ENCODE measurements at regions not wholly inside any gene's neighbourhood (a gene's known extent, or its start where the extent isn't known, plus 50 kb on each side); places are given as distances from the start of the nearest gene placed in this dataset.
"Not testable (repeated sequence)": the region's sequence is repeated elsewhere in the genome, so short reads cannot be mapped to it uniquely, and the experiment has no call there.

DNA sequence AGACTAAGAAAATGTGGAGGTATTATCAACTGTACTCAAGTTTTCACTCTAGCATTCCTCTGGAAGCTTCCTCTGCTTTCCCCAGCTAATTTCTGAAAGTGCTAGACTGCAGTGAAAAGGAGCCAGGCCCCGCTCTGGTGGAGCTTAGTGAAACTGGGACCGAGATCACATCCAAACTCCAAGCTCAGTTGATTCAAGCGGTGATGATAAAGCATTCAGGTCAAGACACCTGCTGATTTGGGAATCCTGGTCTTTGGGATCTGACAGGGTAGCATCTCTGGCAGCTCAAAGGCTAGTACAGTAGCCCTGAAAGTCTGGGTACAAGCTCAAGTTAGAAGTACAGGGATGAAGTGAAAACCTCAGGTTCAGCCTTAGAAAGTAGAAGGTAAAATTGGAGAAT, 120.2 kb upstream of the CRIM1 start:
- no peak for DNase-seq (ENCODE audit: low read depth)

DNA sequence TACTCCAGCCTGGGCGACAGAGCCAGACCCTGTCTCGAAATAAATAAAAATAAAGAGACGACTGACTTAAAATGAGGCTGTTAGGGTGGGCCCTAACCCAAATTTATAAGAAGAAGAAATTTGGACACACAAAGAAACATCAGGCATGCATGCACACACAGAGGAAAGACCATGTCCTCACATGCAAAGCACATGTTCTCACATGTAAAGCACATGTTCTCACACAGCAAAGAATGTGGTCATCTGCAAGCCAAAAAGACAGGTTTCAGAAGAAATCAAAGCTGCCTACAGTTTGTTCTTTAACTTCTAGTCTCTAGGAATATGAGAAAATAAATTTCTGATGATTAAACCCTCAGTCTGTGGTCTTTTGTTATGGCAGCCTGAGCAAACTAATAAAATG, 132.3 kb upstream of the CRIM1 start:
- DNase-seq (ENCODE audit: low read depth) = no peak

DNA sequence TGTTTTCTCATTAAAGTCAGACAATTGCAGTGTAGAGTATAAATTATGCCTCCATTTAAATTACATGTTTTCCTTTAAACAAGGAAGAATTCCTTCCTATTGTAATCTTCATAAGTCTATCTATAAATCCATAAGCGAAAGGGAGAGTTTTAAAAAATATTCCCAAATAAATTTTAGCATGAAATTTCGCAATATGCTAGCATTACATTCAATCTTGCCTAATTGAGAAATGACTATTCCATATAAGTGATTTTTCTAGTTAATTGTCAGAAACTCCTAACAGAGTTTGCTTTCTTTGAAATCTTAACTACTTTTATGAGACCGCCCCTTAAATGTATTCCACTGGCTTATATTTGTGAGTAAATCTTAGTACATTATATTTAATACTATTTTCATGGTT, 133.1 kb upstream of the CRIM1 start:
- no peak for DNase-seq (ENCODE audit: low read depth)

DNA sequence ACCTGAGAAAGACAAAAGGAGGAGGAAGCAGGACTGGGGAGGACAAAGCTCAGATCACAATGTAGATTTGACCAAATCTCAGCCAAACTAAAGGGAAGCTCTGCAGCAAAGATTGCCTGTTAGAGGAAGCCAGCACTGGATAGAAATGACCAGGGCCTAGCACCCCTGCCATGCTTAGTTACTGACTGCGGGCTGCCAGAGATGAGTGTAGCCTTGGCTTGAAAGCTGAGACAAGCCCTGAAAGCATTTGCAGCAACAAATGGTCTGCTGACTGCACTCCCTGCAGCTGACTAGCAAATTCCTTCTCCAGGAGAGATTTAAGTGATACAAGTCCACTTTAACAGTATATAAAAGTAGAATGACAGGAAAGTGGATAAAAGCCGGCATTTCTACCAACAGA, 140.9 kb upstream of the CRIM1 start:
- DNase-seq (ENCODE audit: low read depth) = no peak

DNA sequence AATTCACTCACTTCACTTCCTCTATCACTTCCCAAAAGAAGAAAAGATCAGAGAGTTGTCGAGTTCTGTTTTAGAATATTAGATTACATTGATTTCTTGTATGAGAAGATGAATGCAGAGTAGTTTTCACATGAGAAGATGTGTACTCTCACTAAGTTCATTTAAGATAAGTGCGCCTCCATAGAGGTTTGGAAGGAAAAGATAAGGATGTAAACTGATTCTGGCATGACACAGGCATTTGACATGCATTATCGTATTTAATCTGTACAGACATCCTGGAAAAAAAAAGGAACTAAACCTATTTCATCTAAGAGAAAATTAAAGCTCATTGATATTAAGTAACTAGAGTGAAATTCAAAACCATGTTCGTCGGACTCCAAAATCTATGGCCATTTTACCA, 152.2 kb upstream of the CRIM1 start:
- DNase-seq (ENCODE audit: low read depth) = no peak

DNA sequence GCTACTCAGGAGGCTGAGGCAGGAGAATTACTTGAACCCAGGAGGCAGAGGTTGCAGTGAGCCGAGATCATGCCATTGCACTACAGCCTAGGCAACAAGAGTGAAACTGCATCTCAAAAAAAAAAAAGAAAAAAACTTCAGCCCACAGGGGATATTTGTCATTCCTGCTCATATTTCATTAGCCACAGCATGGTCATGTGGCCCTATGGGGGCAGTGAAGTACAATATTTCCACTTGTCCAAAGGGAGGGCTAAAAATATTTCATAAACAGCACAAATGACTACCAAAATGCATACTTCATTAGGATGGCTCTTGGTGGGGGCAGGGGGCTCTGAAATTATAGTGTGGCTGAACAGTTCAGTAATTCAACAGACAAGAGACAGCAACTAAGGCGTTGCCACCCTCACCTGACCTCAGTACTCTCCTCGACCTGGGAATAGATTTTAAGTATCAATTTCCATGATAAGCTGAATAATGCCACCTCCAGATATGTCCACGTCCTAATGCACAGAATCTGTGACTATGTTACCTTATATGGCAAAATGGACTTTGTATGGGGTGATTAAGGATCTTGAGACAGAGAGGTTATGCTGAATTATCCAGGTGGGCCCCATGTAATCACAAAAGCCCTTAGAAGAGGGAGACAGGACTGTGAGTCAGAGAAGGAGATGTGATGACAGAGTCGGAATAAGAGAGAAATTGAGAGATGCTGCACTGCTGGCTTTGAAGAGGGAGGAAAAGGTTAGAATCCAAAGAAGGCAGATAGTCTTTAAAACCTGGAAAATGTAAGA, 158.2 kb upstream of the CRIM1 start:
- no peak for DNase-seq (ENCODE audit: low read depth)

DNA sequence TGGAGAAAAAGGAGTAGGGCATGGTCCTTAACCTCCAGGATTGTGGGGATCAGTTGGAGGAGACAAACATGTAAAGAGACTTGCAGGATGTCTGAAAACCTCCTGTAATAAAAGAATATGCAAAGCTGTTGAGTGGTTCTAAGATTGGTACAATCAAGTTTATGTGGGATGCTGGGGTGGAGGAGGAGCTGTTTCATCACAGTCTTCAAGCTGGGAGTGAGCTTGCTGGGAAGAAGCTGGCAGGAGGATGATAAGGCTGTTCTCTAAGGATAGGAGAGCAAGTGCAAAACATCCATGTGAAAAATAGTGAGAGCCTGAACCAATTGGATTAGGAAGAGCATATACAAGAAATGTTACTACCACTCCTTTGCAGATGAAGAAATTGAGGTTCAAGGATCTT, 161.9 kb upstream of the CRIM1 start:
- no peak for DNase-seq (ENCODE audit: low read depth)

DNA sequence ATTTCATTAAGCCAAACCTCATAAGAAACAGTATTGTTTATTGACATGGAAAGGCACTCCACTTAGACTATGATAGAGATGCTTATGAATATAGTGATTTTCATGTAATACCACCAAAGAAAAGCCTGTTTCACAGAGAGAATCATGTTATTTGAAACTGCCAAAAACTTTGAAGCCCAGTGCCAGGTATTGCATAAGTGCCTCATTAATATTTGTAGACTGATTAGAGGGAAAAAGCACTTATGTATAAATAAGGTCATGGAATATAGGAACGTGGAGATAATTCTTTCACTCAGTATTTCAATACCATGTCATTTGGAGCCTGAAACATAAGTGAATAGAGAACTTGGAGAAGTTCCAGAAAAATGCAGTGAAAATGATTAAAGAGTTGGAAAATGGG, 162.6 kb upstream of the CRIM1 start:
- DNase-seq (ENCODE audit: low read depth) = no peak

DNA sequence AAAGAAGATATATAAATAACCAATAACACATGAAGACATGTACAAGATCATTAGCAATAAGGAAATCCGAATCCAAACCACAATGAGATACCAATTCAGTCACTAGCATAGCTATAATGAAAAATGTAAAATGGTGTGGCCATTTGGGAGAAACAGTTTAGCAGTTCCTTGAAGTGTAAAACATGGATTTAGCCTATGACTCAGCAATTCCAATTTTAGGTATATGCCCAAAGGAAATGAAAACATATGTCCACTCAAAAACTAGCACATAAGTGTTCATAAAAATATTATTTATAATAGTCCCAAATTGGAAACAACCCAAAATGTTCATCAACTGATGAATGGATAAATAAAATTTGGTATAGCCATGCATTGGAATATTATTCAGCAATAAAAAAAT, 165.5 kb upstream of the CRIM1 start:
- DNase-seq (ENCODE audit: low read depth) = no peak

DNA sequence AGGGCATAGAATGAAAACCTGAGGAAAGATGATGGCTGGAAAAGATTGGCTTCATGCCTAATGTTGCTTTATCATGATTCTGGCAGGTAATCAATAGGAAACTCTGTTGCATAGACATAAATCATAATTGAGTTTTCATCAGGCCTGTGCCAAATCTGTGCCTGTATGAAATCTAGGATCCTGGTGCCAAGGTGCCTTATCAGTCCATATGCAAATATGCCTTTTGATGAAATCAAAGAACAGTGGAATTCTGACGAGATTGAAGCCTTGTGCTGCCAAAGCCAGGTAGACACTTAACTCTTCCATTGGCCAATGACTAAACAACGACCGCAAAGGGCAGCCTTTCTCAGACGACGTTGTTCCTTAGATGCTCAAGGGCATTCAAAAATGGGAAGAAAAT, 170.0 kb upstream of the CRIM1 start:
- DNase-seq (ENCODE audit: low read depth) = no peak

DNA sequence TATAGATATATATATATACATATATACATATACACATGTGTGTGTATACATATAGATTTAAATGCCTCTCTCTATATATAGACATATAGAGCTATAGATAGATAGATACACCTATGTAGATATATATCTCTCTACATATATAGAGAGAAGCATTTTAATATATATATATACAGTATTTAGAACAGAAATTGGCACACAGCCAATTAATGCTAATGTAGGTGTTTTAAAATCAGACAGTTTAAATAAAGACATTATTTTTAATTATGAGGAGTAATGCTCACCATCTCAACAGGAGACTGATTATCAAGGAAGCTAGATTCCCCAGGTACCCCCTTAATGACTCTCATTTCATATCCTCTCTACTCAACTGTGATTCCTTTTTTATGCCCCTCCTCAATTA, 170.7 kb upstream of the CRIM1 start:
- DNase-seq (ENCODE audit: low read depth) = no peak

DNA sequence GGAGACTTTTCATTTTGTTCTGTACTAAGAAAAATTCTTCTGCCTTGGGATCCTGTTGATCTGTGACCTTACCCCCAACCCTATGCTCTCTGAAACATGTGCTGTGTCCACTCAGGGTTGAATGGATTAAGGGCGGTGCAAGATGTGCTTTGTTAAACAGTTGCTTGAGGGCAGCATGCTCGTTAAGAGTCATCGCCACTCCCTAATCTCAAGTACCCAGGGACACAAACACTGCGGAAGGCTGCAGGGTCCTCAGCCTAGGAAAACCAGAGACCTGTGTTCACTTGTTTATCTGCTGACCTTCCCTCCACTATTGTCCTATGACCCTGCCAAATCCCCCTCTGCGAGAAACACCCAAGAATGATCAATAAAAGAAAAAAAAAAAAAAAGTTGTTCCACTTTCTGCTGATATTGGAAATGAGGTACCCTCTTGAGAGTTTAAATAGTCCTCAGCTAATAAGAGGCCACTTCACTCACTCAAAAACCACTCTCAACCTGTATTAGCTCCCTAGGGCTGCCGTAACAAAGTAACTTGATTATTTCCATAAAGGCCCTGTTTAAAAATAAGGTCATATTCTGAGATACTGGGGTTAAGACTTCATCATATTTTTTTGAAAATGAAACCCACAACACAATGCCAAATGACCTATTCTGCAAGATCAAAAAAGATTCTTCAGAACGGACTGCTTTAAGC, 174.6 kb upstream of the CRIM1 start:
- not testable (repeated sequence) for DNase-seq (ENCODE audit: low read depth)

DNA sequence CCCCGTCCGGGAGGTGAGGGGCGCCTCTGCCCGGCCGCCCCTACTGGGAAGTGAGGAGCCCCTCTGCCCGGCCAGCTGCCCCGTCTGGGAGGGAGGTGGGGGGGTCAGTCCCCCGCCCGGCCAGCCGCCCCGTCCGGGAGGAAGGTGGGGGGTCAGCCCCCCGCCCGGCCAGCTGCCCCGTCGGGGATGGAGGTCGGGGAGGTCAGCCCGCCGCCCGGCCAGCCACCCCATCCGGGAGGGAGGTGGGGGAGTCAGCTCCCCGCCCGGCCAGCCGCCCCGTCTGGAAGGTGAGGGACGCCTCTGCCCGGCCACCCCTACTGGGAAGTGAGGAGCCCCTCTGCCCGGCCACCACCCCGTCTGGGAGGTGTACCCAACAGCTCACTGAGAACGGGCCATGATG, 175.3 kb upstream of the CRIM1 start:
- not testable (repeated sequence) for DNase-seq (ENCODE audit: low read depth)

DNA sequence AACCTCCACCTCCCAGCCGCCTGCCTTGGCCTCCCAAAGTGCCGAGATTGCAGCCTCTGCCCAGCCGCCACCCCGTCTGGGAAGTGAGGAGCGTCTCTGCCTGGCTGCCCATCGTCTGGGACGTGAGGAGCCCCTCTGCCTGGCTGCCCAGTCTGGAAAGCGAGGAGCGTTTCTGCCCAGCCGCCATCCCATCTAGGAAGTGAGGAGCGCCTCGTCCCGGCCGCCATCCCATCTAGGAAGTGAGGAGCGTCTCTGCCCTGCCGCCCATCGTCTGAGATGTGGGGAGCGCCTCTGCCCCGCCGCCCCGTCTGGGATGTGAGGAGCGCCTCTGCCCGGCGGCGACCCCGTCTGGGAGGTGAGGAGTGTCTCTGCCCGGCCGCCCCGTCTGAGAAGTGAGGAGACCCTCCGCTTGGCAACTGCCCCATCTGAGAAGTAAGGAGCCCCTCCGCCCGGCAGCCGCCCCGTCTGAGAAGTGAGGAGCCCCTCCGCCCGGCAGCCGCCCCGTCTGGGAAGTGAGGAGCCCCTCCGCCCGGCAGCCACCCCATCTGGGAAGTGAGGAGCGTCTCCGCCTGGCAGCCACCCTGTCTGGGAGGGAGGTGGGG, 175.8 kb upstream of the CRIM1 start:
- not testable (repeated sequence) for DNase-seq (ENCODE audit: low read depth)

DNA sequence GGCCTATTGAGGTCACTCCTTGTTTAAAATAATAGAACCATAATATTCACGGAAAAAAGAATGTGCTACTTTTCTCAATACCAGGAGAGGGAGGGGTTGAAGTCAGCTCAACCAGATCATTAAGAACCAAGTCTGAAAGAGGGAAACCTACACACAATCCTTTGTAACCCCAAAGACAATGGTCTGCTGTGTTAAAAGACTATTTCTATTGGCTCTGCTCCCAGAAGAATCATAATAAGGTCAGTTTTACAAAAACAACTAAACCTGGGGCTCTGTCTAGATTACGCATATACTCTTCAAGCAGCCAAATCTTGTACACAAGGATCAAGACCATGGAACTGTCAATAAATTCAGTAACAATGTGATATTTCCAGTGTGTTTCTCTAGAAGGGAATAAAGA, 177.2 kb upstream of the CRIM1 start:
- no peak for DNase-seq (ENCODE audit: low read depth)

DNA sequence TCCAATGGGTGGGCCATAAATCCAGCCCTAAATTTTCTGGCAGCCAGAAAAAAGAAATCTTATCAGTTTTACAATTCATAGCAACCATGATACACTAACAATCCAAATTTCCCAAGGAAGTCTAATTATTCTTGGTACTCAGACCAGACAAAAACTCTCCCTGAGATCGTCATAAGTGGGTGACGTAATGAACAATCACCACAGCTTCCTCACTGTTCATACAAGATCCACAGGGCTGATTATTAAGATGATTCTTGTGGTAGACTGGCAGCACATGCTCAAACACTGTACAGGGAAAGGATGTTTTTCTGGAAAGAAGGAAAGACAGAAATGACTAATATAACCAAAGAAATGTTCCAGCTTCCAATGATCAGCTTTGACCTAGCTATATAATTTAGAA, 178.3 kb upstream of the CRIM1 start:
- DNase-seq (ENCODE audit: low read depth) = no peak

DNA sequence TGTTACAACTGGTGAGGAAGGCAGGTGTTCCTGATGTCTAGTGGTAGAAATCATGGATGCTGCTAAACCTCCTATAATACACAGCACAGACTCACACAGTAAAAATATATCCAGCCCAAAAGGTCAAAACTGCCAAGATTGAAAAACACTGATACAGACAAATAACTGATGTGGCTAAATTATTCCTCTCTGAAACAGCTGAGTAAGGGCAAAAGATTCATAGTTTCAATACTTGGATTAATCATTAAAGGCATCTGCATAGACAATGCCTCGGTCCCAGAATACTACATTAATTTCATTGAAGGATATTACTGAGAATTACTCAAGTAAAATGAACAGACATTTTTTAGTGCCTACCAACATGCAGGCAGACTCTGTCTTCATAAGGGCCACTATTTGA, 180.7 kb upstream of the CRIM1 start:
- no peak for DNase-seq (ENCODE audit: low read depth)

DNA sequence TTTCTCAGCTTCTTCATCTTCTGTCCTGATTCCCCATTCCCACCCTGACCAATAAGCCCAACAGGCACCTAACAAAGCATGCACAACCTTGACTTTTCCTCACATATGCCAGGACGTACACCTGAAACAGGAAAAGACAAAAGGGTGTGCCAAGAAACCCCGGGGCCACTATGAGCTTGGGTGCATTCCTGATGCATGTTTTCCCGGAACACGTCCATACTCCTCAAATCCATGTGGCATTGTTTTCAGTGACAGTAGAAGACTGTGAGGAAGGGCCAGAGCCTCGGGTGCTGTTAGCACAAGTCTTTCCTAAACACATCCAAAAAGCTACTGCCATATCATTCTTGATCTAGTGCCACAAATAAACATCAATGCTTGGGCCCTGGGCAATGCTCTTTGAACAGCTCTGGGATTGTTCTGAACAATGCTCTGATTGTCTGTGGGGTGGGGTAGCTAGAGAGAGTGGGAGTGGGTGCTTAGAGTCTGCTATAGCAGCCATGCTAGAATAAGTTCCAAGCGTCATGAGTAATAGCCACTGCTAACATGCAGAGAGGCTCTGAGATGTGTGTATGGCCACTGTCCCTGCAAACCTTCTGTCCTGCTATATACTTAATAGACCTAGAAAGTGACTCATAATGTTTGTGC, 181.7 kb upstream of the CRIM1 start:
- no peak for DNase-seq (ENCODE audit: low read depth)

DNA sequence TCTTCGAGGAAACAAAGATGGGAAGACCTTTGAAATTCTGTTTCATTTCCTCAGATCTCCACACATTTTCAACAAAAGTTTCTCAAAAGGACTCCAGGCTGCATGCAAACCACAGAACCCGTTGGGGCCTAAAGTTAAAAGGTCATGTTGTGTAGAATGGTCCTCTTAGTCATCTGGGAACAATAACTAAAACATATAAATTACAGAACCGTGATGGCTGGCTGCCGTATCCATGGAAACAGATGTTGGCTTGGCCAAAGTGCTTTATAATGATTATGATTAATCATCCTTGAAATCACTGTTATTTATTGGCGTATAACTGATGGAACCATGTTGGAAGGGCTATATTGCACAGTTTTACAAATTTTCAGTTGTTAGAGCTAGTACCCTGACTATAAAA, 182.8 kb upstream of the CRIM1 start:
- no peak for DNase-seq (ENCODE audit: low read depth)

DNA sequence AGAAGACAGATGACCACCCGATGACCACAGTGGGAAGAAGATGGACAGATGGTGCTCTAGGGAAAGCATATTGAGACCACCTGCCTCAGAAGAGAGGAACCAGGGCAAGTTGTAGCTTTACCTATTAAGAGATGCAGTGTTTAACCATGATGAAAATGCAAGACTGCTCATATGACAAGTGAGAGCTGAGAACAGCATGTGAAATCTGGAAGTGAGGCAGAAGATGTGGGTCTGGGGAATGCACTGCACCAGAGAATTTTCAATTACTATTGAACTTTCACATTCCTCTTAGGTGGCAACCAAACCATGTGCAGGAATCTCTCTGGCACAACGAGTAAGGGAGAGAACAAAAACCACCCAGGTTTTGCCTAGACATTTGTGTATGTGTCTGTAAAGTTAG, 184.8 kb upstream of the CRIM1 start:
- no peak for DNase-seq (ENCODE audit: low read depth)

DNA sequence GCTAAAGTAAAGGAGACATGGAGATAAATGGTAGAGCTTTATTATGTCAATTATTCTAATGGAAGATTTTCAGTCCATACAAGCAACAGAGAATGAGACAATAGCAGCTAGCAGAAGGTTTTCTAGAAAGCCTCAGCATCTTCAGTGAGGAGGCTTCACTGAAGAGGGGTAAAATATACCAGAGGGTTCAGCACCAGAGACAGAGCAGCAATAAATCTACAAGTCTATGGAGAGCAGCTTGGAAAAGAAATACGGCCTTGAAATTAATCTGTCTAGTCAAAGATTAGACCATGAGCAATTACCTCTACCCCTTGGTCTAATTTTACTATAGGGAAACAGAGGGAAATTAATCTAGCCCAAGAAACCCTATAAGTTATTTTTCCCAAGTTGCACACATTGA, 185.7 kb upstream of the CRIM1 start:
- no peak for DNase-seq (ENCODE audit: low read depth)

DNA sequence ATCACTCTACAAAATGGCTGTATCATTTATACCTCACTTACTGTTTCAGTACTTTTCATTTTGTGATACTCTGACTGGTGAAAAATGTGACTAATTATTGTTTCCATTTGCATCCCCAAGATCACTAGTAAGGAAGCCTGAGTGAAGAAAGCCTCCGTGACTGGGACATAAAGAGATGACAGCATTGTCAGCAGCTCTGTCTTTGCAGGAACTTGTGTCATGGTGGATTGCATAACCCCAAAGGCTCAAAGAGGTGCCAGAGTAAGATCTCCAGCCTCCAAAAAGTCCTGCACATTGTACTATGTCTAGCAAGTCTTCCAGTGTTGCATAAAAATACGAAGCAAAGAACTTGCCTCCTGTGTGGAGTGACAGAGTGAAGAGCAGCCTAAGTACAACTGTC, 187.5 kb upstream of the CRIM1 start:
- DNase-seq (ENCODE audit: low read depth) = no peak

DNA sequence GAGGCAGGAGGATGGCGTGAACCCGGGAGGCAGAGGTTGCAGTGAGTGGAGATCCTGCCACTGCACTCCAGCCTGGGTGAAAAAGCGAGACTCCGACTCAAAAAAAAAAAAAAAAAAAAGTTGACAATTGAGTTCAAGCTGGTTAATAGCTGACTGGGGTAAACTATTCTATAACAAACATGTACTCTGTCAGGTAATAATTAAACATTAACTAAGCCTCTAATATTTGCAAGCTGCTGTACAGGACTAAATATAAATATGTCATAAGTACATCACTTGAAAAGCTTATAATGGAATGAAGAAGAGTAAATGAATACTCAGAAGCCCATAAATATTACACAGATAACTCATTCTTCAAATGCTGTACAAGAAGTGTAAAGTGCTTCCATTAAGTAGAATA, 190.4 kb upstream of the CRIM1 start:
- DNase-seq (ENCODE audit: low read depth) = no peak
